ENCODE measurements at regions not wholly inside any gene's neighbourhood (a gene's known extent, or its start where the extent isn't known, plus 50 kb on each side); places are given as distances from the start of the nearest gene placed in this dataset.

GRCh38 chr4:3661989-3662388 lies 104.2 kb upstream of the ADRA2C start:
- TF ChIP-seq, protein P1, sequence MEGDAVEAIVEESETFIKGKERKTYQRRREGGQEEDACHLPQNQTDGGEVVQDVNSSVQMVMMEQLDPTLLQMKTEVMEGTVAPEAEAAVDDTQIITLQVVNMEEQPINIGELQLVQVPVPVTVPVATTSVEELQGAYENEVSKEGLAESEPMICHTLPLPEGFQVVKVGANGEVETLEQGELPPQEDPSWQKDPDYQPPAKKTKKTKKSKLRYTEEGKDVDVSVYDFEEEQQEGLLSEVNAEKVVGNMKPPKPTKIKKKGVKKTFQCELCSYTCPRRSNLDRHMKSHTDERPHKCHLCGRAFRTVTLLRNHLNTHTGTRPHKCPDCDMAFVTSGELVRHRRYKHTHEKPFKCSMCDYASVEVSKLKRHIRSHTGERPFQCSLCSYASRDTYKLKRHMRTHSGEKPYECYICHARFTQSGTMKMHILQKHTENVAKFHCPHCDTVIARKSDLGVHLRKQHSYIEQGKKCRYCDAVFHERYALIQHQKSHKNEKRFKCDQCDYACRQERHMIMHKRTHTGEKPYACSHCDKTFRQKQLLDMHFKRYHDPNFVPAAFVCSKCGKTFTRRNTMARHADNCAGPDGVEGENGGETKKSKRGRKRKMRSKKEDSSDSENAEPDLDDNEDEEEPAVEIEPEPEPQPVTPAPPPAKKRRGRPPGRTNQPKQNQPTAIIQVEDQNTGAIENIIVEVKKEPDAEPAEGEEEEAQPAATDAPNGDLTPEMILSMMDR (IDR thresholded peaks at IDR 0.05), result no peak
- TF ChIP-seq EZH2 (IDR thresholded peaks at IDR 0.05) (no peak), EZH2phosphoT487 (IDR thresholded peaks at IDR 0.05) (no peak)
